HCT116 (cell line): ENCODE measurements at regions not wholly inside any gene's neighbourhood (a gene's known extent, or its start where the extent isn't known, plus 50 kb on each side); places are given as distances from the start of the nearest gene placed in this dataset.

Experiments
- CEBPB ChIP-seq: IDR thresholded peaks from 2 replicates; pipeline ENCODE4 v1.6.1; 2012; ENCODE audit warnings: low read depth
- CTCF ChIP-seq, 3 experiments: fragments of 200-600 bp in 1 of 3; sonication (generic) in 1 of 3; IDR thresholded peaks in 2 of 3; conservative IDR thresholded peaks in 1 of 3; 2 replicates each; pipeline ENCODE4 v1.5.1; 2012 to 2017; ENCODE audit warnings: low read depth in 2 of 3, low read length in 2 of 3, antibody characterized with exemption in 1 of 3, borderline replicate concordance in 1 of 3, control low read depth in 1 of 3, mild to moderate bottlenecking in 1 of 3, mixed read lengths in 1 of 3, mixed run types in 1 of 3, moderate library complexity in 1 of 3; ENCODE audit not compliant: insufficient read depth in 1 of 3
- EZH2 ChIP-seq: fragments of 200-600 bp; sonication (generic); IDR thresholded peaks from 2 replicates; pipeline ENCODE4 v1.6.1; 2017; ENCODE audit warnings: antibody characterized with exemption, mixed run types
- POLR2A ChIP-seq: IDR thresholded peaks from 2 replicates; pipeline ENCODE4 v1.7.0; 2011; ENCODE audit warnings: borderline replicate concordance; ENCODE audit not compliant: insufficient read depth, insufficient read length; ENCODE audit errors: extremely low read depth

- no peak for TF ChIP-seq EZH2
- TF ChIP-seq POLR2A: no peak
- TF ChIP-seq CTCF (IDR thresholded peaks at IDR 0.05 in 2 of 3, conservative IDR thresholded peaks at IDR 0.05 in 1 of 3; ENCODE audit: borderline replicate concordance in 1 of 3, insufficient read depth in 1 of 3, low read depth in 2 of 3, low read length in 2 of 3): no peak
- no peak for TF ChIP-seq CEBPB
These were observed 157.9 kb upstream of the RAB4A start for GRCh38 chr1:229112832-229113548.
